NCI-H748 (cell line): ENCODE measurements at regions not wholly inside any gene's neighbourhood (a gene's known extent, or its start where the extent isn't known, plus 50 kb on each side); places are given as distances from the start of the nearest gene placed in this dataset.
A peak's percentile ranks its signal among the peaks of the same experiment; 100 is the strongest.

Experiments
- DNase-seq: peaks from one replicate; lab custom pipeline; 2025; ENCODE audit not compliant: unreplicated experiment; lab: John Stamatoyannopoulos, UW

GRCh38 chr1:218809625-218810024 is 364.1 kb upstream of the LYPLAL1 start:
- DNase-seq = no peak

- DNase-seq = no peak
Measured at GRCh38 chr1:218810306-218810705, 363.4 kb upstream of the LYPLAL1 start.

- no peak for DNase-seq
Measured at GRCh38 chr1:218811497-218811896, 362.2 kb upstream of the LYPLAL1 start.

- no peak for DNase-seq
Measured at GRCh38 chr1:218812360-218812759, 361.3 kb upstream of the LYPLAL1 start.

GRCh38 chr1:218813237-218813636 is 360.4 kb upstream of the LYPLAL1 start:
- no peak for DNase-seq

- no peak for DNase-seq
Measured at GRCh38 chr1:218815076-218815475, 358.6 kb upstream of the LYPLAL1 start.

- no peak for DNase-seq
Measured at GRCh38 chr1:218817071-218817470, 356.6 kb upstream of the LYPLAL1 start.

- DNase-seq = no peak
Measured at GRCh38 chr1:218817691-218818465, 355.8 kb upstream of the LYPLAL1 start.

- no peak for DNase-seq
Measured at GRCh38 chr1:218823291-218823900, 350.3 kb upstream of the LYPLAL1 start.

GRCh38 chr1:218827486-218827885 is 346.2 kb upstream of the LYPLAL1 start:
- no peak for DNase-seq

GRCh38 chr1:218828125-218828650 is 345.5 kb upstream of the LYPLAL1 start:
- peak; percentile 39 for DNase-seq

- no peak for DNase-seq
Measured at GRCh38 chr1:218829097-218829496, 344.6 kb upstream of the LYPLAL1 start.

GRCh38 chr1:218835609-218836008 is 338.1 kb upstream of the LYPLAL1 start:
- no peak for DNase-seq

- no peak for DNase-seq
Measured at GRCh38 chr1:218836264-218836663, 337.4 kb upstream of the LYPLAL1 start.

- DNase-seq = no peak
Measured at GRCh38 chr1:218837051-218837450, 336.6 kb upstream of the LYPLAL1 start.

GRCh38 chr1:218845589-218845988 is 328.1 kb upstream of the LYPLAL1 start:
- no peak for DNase-seq

- no peak for DNase-seq
Measured at GRCh38 chr1:218846181-218846580, 327.5 kb upstream of the LYPLAL1 start.

GRCh38 chr1:218847089-218847768 is 326.4 kb upstream of the LYPLAL1 start:
- DNase-seq = no peak

- DNase-seq = no peak
Measured at GRCh38 chr1:218848009-218848408, 325.7 kb upstream of the LYPLAL1 start.

- no peak for DNase-seq
Measured at GRCh38 chr1:218850367-218850766, 323.3 kb upstream of the LYPLAL1 start.

GRCh38 chr1:218851586-218851985 is 322.1 kb upstream of the LYPLAL1 start:
- DNase-seq = no peak

- no peak for DNase-seq
Measured at GRCh38 chr1:218852527-218852926, 321.2 kb upstream of the LYPLAL1 start.
